ENCODE measurements at regions not wholly inside any gene's neighbourhood (a gene's known extent, or its start where the extent isn't known, plus 50 kb on each side); places are given as distances from the start of the nearest gene placed in this dataset.

DNA sequence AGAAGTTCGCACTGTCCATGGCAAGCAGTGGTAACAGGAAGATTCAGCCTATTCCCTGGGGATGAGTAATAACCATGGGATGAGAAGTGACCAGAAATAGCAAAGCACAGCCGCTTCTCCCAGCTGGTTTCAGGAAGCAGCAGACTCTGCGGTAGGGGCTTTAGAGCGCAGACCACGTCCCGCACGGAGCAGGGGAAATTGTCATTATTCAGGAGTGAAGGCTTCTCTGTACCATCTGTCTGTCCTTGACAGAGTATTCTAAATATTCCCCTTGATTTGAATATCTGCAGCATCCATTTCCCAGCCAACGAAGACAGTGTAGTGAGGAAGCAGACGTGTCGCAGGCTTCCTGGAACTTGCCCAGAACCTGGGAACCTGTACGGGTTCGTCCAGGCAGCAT is 159.6 kb downstream of the NXNL2 start:
- Histone ChIP-seq H3K4me3 (no peak overlapping the region), H3K36me3 (no peaks in the 10 kb centered on the region), H3K27ac (no peak overlapping the region), H3K9me3 (replicated peaks) (no peaks in the 10 kb centered on the region), H3K4me1 (peaks cover 9% of the 10 kb centered on the region; the same call in 1 of the 2 replicates), H3K27me3 (no peaks in the 10 kb centered on the region)
- DNase-seq: peak in 1 of 2 experiments; percentile 6

DNA sequence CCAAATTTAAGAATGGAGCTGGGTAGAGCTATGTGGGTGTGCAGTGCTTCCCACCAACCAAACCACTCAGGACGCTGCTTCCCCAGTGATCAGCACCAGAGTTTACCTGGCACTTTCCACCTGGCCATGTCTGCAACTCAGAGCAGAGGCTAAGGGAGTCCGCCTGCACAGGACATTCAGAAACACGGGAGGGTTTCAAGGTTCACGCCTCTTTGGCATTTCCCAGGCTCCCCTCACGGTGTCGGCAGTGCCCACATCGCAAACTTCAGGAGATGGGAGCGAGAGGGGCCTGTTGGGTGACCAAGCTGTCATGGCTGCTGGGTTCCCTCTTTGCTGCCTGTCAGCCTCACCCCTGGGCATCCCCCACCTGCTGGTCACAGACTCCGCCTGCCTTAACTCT is 161.5 kb downstream of the NXNL2 start:
- H3K4me3 ChIP-seq: no peak overlapping the region
- H3K27ac ChIP-seq: no peak overlapping the region
- H3K27me3 ChIP-seq: no peaks in the 10 kb centered on the region
- no peaks in the 10 kb centered on the region for H3K9me3 ChIP-seq (replicated peaks)
- DNase-seq: no peak
- H3K4me1 ChIP-seq: peaks cover 5% of the 10 kb centered on the region; the same call in 1 of the 2 replicates
- H3K36me3 ChIP-seq: no peaks in the 10 kb centered on the region

DNA sequence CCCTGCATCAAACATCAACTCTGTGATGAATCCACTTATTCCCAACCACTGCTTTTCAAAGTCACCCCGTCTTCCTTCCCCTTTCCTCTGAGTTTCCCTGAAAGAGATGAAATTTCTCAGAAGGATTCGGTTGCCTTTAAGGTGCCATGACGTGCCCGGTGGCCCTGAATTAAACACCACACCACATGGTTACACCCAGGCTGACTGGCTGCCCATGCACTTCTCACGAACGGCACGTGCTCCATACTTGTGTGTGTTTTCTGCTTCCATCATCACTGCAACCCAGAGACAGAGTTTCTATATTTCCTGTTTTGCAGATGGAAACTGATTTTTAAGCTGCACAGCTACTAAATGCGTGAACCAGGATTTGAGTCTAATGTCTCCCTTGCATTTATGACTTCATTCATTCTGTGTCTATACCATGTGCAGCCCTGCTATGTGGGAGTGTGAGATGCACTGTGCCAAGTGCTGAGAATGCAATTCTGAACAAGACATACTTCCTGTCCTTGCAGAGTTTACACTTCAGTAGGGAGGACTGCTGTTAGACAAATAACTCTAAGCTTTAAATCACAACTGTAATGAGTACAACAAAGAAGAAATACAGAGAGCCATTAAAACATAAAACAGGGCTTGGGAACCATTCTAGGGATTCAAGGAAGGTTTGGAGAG is 162.9 kb downstream of the NXNL2 start:
- Histone ChIP-seq H3K9me3 (replicated peaks) (no peaks in the 10 kb centered on the region), H3K27me3 (no peaks in the 10 kb centered on the region), H3K4me1 (no peaks in the 10 kb centered on the region), H3K36me3 (no peaks in the 10 kb centered on the region), H3K4me3 (no peak overlapping the region), H3K27ac (no peak overlapping the region)
- DNase-seq: no peak

DNA sequence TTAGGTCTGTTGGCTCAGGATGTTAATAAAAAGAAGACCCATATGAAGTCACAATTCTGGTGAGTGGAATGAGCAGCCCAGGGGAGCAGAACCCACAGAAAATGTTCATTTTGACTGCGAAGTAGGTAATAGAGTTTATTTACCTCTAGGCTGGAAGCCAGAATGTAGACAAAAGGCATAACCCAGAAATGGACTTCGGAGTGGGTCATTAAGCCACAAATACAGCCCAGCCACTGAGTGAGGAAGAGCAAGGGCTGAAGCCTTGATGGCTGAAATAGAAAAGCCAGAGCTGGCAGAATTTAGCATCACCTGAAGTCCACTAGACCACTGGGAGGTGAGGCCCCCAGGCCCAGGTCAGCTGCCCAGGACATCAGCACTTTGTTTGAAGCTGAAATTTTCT is 168.0 kb downstream of the NXNL2 start:
- no peaks in the 10 kb centered on the region for H3K9me3 ChIP-seq (replicated peaks)

DNA sequence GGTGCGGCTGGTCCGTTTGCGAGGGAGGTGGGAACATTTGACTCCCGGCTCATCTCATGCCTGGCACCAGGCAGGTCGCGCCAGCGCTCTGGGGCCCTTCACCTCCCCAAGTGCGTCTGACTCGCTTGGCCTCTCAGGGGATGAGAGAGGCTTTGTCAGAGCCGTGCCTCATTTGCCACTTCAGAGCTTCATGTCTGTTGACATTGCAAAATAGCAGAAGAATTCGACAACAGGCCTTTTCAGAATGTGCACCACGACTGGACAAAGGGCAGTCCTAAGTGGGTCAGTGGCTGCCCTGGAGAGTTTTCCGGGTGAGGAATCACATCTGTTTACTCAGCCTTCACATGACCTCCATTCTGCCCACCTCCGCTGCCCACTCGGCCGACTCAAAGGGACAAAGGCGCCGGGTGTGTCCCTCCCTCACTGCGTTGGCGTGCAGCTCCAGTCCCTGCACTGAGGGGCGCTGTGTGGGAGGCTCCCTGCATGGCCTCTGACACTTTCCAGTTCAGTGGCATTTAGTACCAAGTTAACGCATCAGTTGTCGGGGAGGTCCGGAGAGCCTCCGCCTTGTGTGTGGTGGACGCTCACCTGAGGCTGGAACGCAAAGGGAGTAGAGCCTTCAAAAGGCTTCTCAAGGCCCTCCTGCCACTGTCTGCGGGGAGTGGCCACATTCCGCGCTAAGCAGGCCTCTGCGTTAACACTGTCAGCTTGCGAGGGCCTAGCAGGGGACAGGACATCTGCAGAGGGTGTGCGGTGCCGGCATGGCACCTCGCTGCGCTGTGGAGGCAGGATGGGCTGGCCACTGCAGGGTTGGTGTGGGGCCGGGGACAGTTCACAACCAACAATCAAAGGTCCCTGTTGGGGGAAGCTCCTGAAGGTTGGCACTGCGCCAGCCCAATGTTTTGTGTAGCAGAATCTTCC is 171.5 kb downstream of the NXNL2 start:
- H3K4me1 ChIP-seq: no peaks in the 10 kb centered on the region
- H3K27me3 ChIP-seq: peaks cover 4% of the 10 kb centered on the region; the same call in 1 of the 2 replicates
- H3K4me3 ChIP-seq: no peak overlapping the region
- H3K36me3 ChIP-seq: no peaks in the 10 kb centered on the region
- no peaks in the 10 kb centered on the region for H3K9me3 ChIP-seq (replicated peaks)
- no peak overlapping the region for H3K27ac ChIP-seq
- DNase-seq: peak in 1 of 2 experiments; percentile 9

More for the DNA sequence above, 168.0 kb downstream of the NXNL2 start:
- no peaks in the 10 kb centered on the region for H3K4me1 ChIP-seq
- DNase-seq: no peak
- H3K27ac ChIP-seq: no peak overlapping the region
- H3K36me3 ChIP-seq: no peaks in the 10 kb centered on the region
- H3K27me3 ChIP-seq: peaks cover 4% of the 10 kb centered on the region; the same call in 1 of the 2 replicates
- no peak overlapping the region for H3K4me3 ChIP-seq

DNA sequence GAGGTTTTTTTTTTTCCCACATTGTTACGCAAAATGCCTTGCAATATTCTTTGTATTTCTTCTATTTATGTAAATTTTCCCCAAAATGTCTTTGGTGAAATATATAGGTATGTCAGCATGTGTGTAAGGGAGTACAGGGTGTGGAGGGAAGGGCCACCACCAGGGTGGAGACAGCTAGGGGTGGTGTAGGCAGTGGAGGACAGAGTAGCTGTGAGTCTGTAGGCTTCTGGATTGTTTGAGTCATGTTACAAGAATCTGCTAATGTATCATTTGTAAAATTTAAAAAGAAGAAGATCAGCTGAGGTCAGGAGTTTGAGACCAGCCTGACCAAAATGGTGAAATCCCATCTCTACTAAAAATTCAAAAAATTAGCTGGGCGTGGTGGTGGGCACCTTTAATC is 175.5 kb downstream of the NXNL2 start:
- no peak for DNase-seq
- H3K4me1 ChIP-seq: no peaks in the 10 kb centered on the region
- H3K36me3 ChIP-seq: no peaks in the 10 kb centered on the region
- no peaks in the 10 kb centered on the region for H3K9me3 ChIP-seq (replicated peaks)
- no peak overlapping the region for H3K4me3 ChIP-seq
- H3K27me3 ChIP-seq: no peaks in the 10 kb centered on the region
- H3K27ac ChIP-seq: no peak overlapping the region

DNA sequence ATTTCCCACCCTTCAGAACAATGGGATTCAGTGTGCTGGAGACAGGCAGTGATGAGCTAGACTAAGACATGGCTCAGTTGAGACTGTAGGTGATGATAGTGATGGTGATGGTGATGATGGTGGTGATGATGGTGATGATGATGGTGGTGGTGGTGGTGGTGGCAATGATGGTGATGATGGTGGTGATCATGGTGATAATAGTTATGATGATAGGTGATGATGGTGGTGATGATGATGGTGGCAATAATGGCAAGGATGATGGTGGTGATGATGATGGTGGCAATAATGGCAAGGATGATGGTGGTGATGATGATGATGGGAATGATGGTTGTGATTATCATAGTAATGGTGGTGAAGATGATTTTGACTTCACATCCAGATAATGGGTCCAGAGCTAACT is 176.7 kb downstream of the NXNL2 start:
- Histone ChIP-seq H3K36me3 (no peaks in the 10 kb centered on the region), H3K9me3 (replicated peaks) (no peaks in the 10 kb centered on the region), H3K4me3 (no peak overlapping the region), H3K27me3 (no peaks in the 10 kb centered on the region), H3K27ac (no peak overlapping the region), H3K4me1 (no peaks in the 10 kb centered on the region)
- no peak for DNase-seq

DNA sequence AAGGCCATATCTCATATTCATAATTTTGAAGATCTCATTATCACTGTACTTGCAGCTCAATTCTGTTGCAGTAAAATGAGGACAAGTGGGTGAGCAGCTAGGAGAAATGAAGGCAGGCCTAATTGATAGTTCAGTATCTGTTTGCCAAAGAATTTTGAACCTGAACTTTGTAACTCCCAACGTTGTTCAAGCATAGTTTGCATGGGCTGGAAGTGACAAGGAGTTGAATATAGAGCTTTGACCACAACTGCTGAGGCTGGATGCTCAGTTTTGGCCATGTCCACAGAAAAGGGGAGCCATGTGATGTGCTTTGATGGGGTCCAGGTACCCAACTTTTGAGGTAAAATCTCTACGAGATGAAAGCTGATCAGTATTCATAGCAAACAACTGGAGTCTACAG is 177.5 kb downstream of the NXNL2 start:
- Histone ChIP-seq H3K4me1 (no peaks in the 10 kb centered on the region), H3K36me3 (no peaks in the 10 kb centered on the region), H3K27me3 (no peaks in the 10 kb centered on the region), H3K4me3 (no peak overlapping the region), H3K9me3 (replicated peaks) (no peaks in the 10 kb centered on the region), H3K27ac (no peak overlapping the region)
- DNase-seq: no peak

DNA sequence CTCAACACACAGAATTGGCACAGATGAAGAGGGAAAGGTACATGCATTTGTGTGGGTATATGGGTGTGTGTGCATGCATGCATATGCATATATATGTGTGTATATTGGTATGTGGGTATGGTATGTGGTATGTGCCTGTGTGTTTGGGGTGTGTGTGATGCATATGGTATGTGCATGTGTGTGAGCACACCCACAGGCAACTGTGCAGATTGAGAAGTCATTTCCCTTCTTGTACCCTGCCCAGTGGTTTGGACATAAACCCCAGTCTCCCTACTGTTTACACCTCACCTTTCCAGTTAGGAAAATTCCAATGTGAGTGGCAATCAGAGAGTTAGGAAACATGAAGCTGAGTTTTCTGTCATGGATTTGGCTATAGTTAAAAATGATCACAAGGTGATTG is 178.0 kb downstream of the NXNL2 start:
- DNase-seq: no peak
- H3K27me3 ChIP-seq: no peaks in the 10 kb centered on the region

DNA sequence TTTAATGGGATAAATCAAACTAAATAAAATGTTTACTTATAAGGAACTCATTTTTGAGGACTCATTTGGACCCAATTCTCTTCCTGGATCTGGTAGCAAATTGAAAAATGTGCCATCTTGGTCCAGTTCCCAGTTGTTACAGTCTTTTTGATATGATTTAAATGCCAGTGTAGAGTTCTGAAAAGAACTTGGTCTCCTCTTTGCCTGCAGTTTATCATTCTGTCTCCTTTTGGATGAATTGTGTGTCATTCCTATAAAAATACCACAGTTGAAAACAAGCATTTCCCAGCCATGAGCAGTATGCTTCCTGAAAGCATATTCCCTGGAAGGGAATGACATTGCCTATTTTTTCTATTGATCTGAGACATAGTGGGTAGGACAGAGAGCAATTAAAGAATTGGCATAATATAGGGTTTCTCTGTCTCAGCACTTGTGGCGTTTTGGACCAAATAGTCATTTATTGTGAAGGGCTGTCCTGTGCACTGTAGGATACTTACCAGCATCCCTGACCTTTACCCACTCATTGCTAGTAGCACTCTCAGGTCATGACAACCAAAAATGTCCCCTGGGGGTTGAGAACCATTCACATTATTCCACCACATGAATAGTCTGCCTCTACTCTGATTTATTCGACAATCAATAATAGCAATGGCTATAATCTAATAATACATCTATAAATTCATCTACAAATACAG is 181.8 kb downstream of the NXNL2 start:
- H3K27ac ChIP-seq: no peak overlapping the region
- H3K9me3 ChIP-seq (replicated peaks): no peaks in the 10 kb centered on the region
- H3K27me3 ChIP-seq: no peaks in the 10 kb centered on the region
- no peaks in the 10 kb centered on the region for H3K4me1 ChIP-seq
- H3K4me3 ChIP-seq: no peak overlapping the region
- no peaks in the 10 kb centered on the region for H3K36me3 ChIP-seq
- DNase-seq: no peak

More for the DNA sequence above, 178.0 kb downstream of the NXNL2 start:
- H3K4me3 ChIP-seq: no peak overlapping the region
- H3K4me1 ChIP-seq: no peaks in the 10 kb centered on the region
- H3K9me3 ChIP-seq (replicated peaks): no peaks in the 10 kb centered on the region
- H3K36me3 ChIP-seq: no peaks in the 10 kb centered on the region
- H3K27ac ChIP-seq: no peak overlapping the region

DNA sequence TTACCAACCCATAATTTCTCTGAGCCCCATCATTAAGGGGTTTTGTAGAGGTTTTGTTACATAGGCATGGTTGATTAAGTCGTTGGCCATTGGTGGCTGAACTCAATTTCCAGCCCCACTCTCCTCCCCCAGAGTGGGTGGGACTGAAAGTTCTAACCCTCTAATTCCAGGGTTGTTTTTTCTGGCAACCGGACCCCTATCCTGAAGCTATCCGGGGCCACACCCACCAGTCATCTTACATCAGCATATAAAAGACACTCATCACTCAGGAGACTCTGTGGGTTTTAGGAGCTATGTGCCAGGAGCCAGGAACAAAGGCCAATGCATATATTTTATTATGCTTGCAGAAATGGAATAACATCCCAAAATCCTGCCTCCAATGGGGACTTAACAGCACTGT is 186.0 kb downstream of the NXNL2 start:
- Histone ChIP-seq H3K27me3 (no peaks in the 10 kb centered on the region), H3K36me3 (no peaks in the 10 kb centered on the region), H3K9me3 (replicated peaks) (0 out of 2 replicates have a peak, but pooled peaks cover 2% of the 10 kb centered on the region), H3K4me1 (no peaks in the 10 kb centered on the region), H3K27ac (no peak overlapping the region), H3K4me3 (no peak overlapping the region)
- no peak for DNase-seq

DNA sequence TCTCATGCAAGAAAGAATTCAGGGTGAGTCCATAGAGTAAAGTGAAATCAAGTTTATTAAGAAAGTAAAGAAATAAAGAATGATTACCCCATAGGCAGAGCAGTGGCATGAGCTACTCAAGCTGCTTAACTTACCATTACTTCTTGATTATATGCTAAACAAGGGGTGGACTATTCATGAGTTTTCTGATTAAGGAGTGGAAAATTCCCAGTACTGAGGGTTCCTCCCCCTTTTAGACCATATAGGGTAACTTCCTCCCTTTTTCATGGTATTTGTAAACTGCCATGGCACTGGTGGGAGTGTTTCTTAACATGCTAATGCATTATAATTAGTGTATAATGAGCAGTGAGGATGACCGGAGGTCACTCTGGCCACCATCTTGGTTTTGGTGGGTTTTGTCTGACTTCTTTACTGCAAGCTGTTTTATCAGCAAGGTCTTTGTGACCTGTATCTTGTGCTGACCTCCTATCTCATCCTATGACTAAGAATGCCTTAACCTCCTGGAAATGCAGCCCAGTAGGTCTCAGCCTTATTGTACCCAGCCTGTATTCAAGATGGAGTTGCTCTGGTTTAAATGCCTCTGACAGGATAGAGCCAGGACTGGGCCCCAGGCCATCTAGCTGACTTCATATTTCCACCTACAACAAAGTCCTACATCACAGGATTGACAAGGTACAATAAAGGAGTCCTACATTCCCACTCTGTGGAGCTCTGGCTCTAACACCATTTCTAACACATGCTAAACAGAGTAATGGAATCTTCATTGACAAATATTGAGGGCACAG is 186.7 kb downstream of the NXNL2 start:
- DNase-seq: no peak
- Histone ChIP-seq H3K9me3 (replicated peaks) (0 out of 2 replicates have a peak, but pooled peaks cover 2% of the 10 kb centered on the region), H3K27me3 (no peaks in the 10 kb centered on the region), H3K4me1 (no peaks in the 10 kb centered on the region), H3K27ac (no peak overlapping the region), H3K36me3 (no peaks in the 10 kb centered on the region), H3K4me3 (no peak overlapping the region)

DNA sequence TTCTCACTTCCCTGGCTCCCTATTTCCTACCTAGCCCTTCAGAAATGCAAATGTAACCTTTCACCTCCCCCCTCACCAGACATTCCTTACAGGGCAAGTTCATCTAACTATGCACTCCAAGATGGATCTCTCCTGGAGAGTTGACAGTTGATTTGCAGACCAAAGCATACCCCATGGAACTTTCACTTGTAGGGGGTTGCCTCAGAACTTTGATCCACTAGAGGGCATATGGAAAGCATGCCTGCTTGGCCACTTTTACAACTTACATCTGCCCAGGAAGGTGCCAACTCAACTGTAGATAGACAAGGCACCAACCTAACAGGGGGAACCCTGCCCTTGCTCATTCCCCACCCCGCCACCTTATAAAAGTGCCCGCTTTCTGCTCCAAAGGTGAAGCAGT is 187.8 kb downstream of the NXNL2 start:
- no peak overlapping the region for H3K27ac ChIP-seq
- H3K4me1 ChIP-seq: no peaks in the 10 kb centered on the region
- 0 out of 2 replicates have a peak, but pooled peaks cover 2% of the 10 kb centered on the region for H3K9me3 ChIP-seq (replicated peaks)
- no peaks in the 10 kb centered on the region for H3K27me3 ChIP-seq
- no peaks in the 10 kb centered on the region for H3K36me3 ChIP-seq
- no peak overlapping the region for H3K4me3 ChIP-seq
- no peak for DNase-seq

DNA sequence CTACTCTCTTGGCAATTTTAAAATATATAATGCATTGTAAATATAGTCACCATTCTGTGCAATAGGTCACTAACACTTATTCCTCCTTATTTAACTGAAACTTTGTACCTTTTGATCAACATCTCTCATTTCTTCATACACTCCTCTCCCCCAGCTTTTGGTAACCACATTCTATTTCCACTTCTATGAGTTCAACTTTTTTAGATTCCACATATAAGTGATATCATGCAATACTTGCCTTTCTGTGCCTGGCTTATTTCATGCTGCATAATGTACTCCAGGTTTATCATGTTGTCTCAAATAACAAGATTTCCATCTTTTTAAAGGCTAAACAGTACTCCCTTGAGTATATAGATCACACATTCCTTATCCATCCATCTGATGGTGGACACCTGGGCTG is 188.8 kb downstream of the NXNL2 start:
- Histone ChIP-seq H3K4me1 (no peaks in the 10 kb centered on the region), H3K9me3 (replicated peaks) (0 out of 2 replicates have a peak, but pooled peaks cover 2% of the 10 kb centered on the region), H3K4me3 (no peak overlapping the region), H3K36me3 (no peaks in the 10 kb centered on the region), H3K27ac (no peak overlapping the region), H3K27me3 (no peaks in the 10 kb centered on the region)
- DNase-seq: no peak

All from SJCRH30 (cell line).